SK-N-MC (cell line): ENCODE measurements at regions not wholly inside any gene's neighbourhood (a gene's known extent, or its start where the extent isn't known, plus 50 kb on each side); places are given as distances from the start of the nearest gene placed in this dataset.

Experiments used
- EZH2 ChIP-seq: fragments of 200-600 bp; sonication (generic); IDR thresholded peaks from one replicate; pipeline ENCODE4 v1.6.1; 2017; ENCODE audit warnings: antibody characterized with exemption
- FOXP2 ChIP-seq: optimal IDR thresholded peaks from 2 replicates; pipeline ENCODE3; 2011; ENCODE audit warnings: mild to moderate bottlenecking, moderate library complexity; ENCODE audit not compliant: insufficient read depth; ENCODE audit errors: extremely low read length, control extremely low read depth
- POLR2AphosphoS5 ChIP-seq: IDR thresholded peaks from 2 replicates; pipeline ENCODE4 v1.6.1; 2012; ENCODE audit warnings: mild to moderate bottlenecking, low read depth, low read length, borderline replicate concordance

- TF ChIP-seq POLR2AphosphoS5 (no peak), FOXP2 (no peak), EZH2 (no peak)
Measured at GRCh38 chr14:95814363-95815225, 62.0 kb upstream of the TUNAR start.
